HCT116 (cell line): ENCODE measurements at regions not wholly inside any gene's neighbourhood (a gene's known extent, or its start where the extent isn't known, plus 50 kb on each side); places are given as distances from the start of the nearest gene placed in this dataset.

ENCODE experiments used
- ATAC-seq: fragments of 200-7000 bp; cut with Tn5 transposase; 2 replicates; pipeline ENCODE4 v1.9.1; 2020; ENCODE audit warnings: mild to moderate bottlenecking, moderate library complexity
- BruUV-seq: library from RNA; stranded (reverse); fragments of 400-500 nt; replicated peaks from 2 replicates; lab custom pipeline; 2021; lab: Mats Ljungman, UMichigan
- CTCF ChIA-PET: fragments of 300-600 bp; sonication (Branson Sonifier 250); formaldehyde crosslinking; loops from one replicate; lab custom pipeline; 2021; ENCODE audit warnings: antibody characterized with exemption; lab: Charles Lee
- POLR2A ChIA-PET: fragments of 300-600, 350-600 bp; sonication (Branson Sonifier 250); formaldehyde crosslinking; loops from one replicate; lab custom pipeline; 2021; ENCODE audit warnings: antibody characterized with exemption; lab: Charles Lee
- RAD21 ChIA-PET, 2 experiments: fragments of 300-600 bp; sonication (Branson Sonifier 250); formaldehyde crosslinking; loops; one replicate each; lab custom pipeline; 2023; ENCODE audit warnings: low total read pairs in 2 of 2; ENCODE audit not compliant: uncharacterized antibody in 2 of 2, unreplicated experiment in 2 of 2, low non-redundant PET in 1 of 2; lab: Charles Lee
- DNase-seq: peaks from one replicate; pipeline ENCODE4 v3.0.0-alpha.2; 2010; ENCODE audit warnings: low read depth, low spot score
- H2AFZ ChIP-seq: fragments of 200-600 bp; shearing (Covaris generic), sonication (generic); 2 replicates; pipeline ENCODE4 v1.6.1; 2017; ENCODE audit warnings: low read depth, mixed run types, mixed read lengths, antibody characterized with exemption, low read length; ENCODE audit not compliant: poor library complexity, severe bottlenecking
- H3K27ac ChIP-seq: 2 replicates; pipeline ENCODE4 v1.5.1; 2012; ENCODE audit warnings: low read depth, low read length
- H3K27me3 ChIP-seq: fragments of 200-600 bp; sonication (generic); 2 replicates; pipeline ENCODE4 v1.6.1; 2016; ENCODE audit warnings: mixed run types, low read length, mixed read lengths; ENCODE audit not compliant: insufficient read depth
- H3K36me3 ChIP-seq, 2 experiments: fragments of 200-500 bp in 1 of 2; fragments of 200-600 bp in 1 of 2; sonication (Bioruptor generic) in 1 of 2; sonication (generic) in 1 of 2; 2 replicates each; pipeline versions ENCODE4 v1.5.1 to v1.6.1; 2014 to 2016; ENCODE audit warnings: low read length in 2 of 2, inconsistent platforms in 1 of 2, mixed read lengths in 1 of 2, mixed run types in 1 of 2; ENCODE audit not compliant: insufficient read depth in 2 of 2, control insufficient read depth in 1 of 2
- H3K4me1 ChIP-seq, 2 experiments: fragments of 200-600 bp in 1 of 2; sonication (generic) in 1 of 2; 2 replicates each; pipeline versions ENCODE4 v1.5.1 to v1.6.1; 2012 to 2017; ENCODE audit warnings: low read length in 2 of 2, inconsistent platforms in 1 of 2, mild to moderate bottlenecking in 1 of 2, mixed read lengths in 1 of 2, mixed run types in 1 of 2, moderate library complexity in 1 of 2; ENCODE audit not compliant: insufficient read depth in 2 of 2, control insufficient read depth in 1 of 2
- H3K4me2 ChIP-seq: fragments of 200-600 bp; sonication (generic); 2 replicates; pipeline ENCODE4 v1.6.1; 2017; ENCODE audit warnings: mixed run types, low read length, mixed read lengths
- H3K4me3 ChIP-seq, 2 experiments: fragments of 200-600 bp in 1 of 2; sonication (generic) in 1 of 2; replicated peaks in 1 of 2; 2 replicates each; pipeline ENCODE4 v1.5.1; 2011 to 2016; ENCODE audit warnings: low read length in 2 of 2, control low read depth in 1 of 2, low read depth in 1 of 2, mild to moderate bottlenecking in 1 of 2, mixed read lengths in 1 of 2, mixed run types in 1 of 2
- H3K79me2 ChIP-seq: fragments of 200-600 bp; sonication (generic); 2 replicates; pipeline ENCODE4 v1.6.1; 2017; ENCODE audit warnings: mild to moderate bottlenecking, mixed run types, low read length, moderate library complexity, mixed read lengths; ENCODE audit not compliant: insufficient read depth
- H3K9ac ChIP-seq: fragments of 200-600 bp; sonication (generic); 2 replicates; pipeline ENCODE4 v1.6.1; 2016; ENCODE audit warnings: low read length, mixed read lengths
- H3K9me2 ChIP-seq: fragments of 200-600 bp; sonication (generic), shearing (Covaris generic); 2 replicates; pipeline ENCODE4 v1.6.1; 2017; ENCODE audit warnings: mixed run types, mild to moderate bottlenecking, moderate library complexity; ENCODE audit not compliant: insufficient read depth
- H3K9me3 ChIP-seq, 2 experiments: fragments of 200-500 bp in 1 of 2; fragments of 200-600 bp in 1 of 2; sonication (Bioruptor generic) in 1 of 2; sonication (generic) in 1 of 2; 2 replicates each; pipeline ENCODE4 v1.6.1; 2014 to 2017; ENCODE audit warnings: low read length in 2 of 2, mixed read lengths in 2 of 2, inconsistent platforms in 1 of 2, low read depth in 1 of 2, mild to moderate bottlenecking in 1 of 2, mixed run types in 1 of 2, moderate library complexity in 1 of 2; ENCODE audit not compliant: control insufficient read depth in 1 of 2, insufficient read depth in 1 of 2
- H4K20me1 ChIP-seq: fragments of 200-600 bp; sonication (generic), shearing (Covaris generic); 2 replicates; pipeline ENCODE4 v1.6.1; 2017; ENCODE audit warnings: mixed run types, mild to moderate bottlenecking, moderate library complexity; ENCODE audit not compliant: insufficient read depth
- ATF3 ChIP-seq: IDR thresholded peaks from 2 replicates; pipeline ENCODE4 v1.6.1; 2012
- CEBPB ChIP-seq: IDR thresholded peaks from 2 replicates; pipeline ENCODE4 v1.6.1; 2012; ENCODE audit warnings: low read depth
- CTCF ChIP-seq, 3 experiments: fragments of 200-600 bp in 1 of 3; sonication (generic) in 1 of 3; IDR thresholded peaks in 2 of 3; conservative IDR thresholded peaks in 1 of 3; 2 replicates each; pipeline ENCODE4 v1.5.1; 2012 to 2017; ENCODE audit warnings: low read depth in 2 of 3, low read length in 2 of 3, antibody characterized with exemption in 1 of 3, borderline replicate concordance in 1 of 3, control low read depth in 1 of 3, mild to moderate bottlenecking in 1 of 3, mixed read lengths in 1 of 3, mixed run types in 1 of 3, moderate library complexity in 1 of 3; ENCODE audit not compliant: insufficient read depth in 1 of 3
- FOSL1 ChIP-seq: IDR thresholded peaks from 2 replicates; pipeline ENCODE4 v1.6.1; 2012; ENCODE audit warnings: low read depth
- POLR2A ChIP-seq: IDR thresholded peaks from 2 replicates; pipeline ENCODE4 v1.7.0; 2011; ENCODE audit warnings: borderline replicate concordance; ENCODE audit not compliant: insufficient read depth, insufficient read length; ENCODE audit errors: extremely low read depth
- REST ChIP-seq: IDR thresholded peaks from 2 replicates; pipeline ENCODE4 v1.6.1; 2012; ENCODE audit warnings: low read depth
- SIN3A ChIP-seq: IDR thresholded peaks from 2 replicates; pipeline ENCODE4 v1.6.1; 2012; ENCODE audit warnings: low read depth
- SP1 ChIP-seq: IDR thresholded peaks from 2 replicates; pipeline ENCODE4 v1.6.1; 2012; ENCODE audit warnings: low read depth
- TCF7L2 ChIP-seq: IDR thresholded peaks from 2 replicates; pipeline ENCODE4 v1.7.0; 2011; ENCODE audit warnings: borderline replicate concordance, inconsistent platforms; ENCODE audit not compliant: insufficient read depth, insufficient read length; ENCODE audit errors: extremely low read depth
- YY1 ChIP-seq: IDR thresholded peaks from 2 replicates; pipeline ENCODE4 v1.6.1; 2011; ENCODE audit warnings: low read length, low read depth, moderate library complexity, mild to moderate bottlenecking; ENCODE audit not compliant: insufficient replicate concordance; ENCODE audit errors: extremely low read depth
- ZBTB33 ChIP-seq: IDR thresholded peaks from 2 replicates; pipeline ENCODE4 v1.6.1; 2011; ENCODE audit warnings: mild to moderate bottlenecking, low read length, moderate library complexity; ENCODE audit not compliant: insufficient replicate concordance; ENCODE audit errors: extremely low read depth
- ZFX ChIP-seq: fragments of 450-650 bp; IDR thresholded peaks from 2 replicates; pipeline ENCODE4 v1.6.1; 2017
- intact Hi-C: fragments of 100-400 bp; cut with micrococcal nuclease; formaldehyde crosslinking; loops from 2 replicates; pipeline ENCODE4 v1.10.0; 2022

GRCh38 chr10:130992802-130993523 lies 318.6 kb downstream of the TCERG1L start:
- Histone ChIP-seq H3K79me2 (no peaks in the 10 kb centered on the region), H2AFZ (no peak overlapping the region), H3K9me2 (no peaks in the 10 kb centered on the region), H3K27ac (no peak overlapping the region)
- POLR2A ChIA-PET: no interaction called here
- RAD21 ChIA-PET: no interaction called here
- CTCF ChIA-PET: no interaction called here
- intact Hi-C loops: no loop called here
- TF ChIP-seq TCF7L2 (no peak), REST (no peak), FOSL1 (no peak), SIN3A (no peak)
- TF ChIP-seq, all 23 proteins: peak for 0
- Histone ChIP-seq H3K4me1 (no peaks in the 10 kb centered on the region), H3K9me3 (no peaks in the 10 kb centered on the region), H3K36me3 (no peaks in the 10 kb centered on the region), H3K4me3 (no peak overlapping the region), H3K27me3 (no peaks in the 10 kb centered on the region), H3K4me2 (no peak overlapping the region), H4K20me1 (no peaks in the 10 kb centered on the region), H3K9ac (no peak overlapping the region)
- ATAC-seq: no peak
- no peak for DNase-seq
- BruUV-seq: no TSS peak

GRCh38 chr10:130993612-130994011 lies 317.9 kb downstream of the TCERG1L start:
- BruUV-seq: no TSS peak
- H3K27me3 ChIP-seq: no peaks in the 10 kb centered on the region
- DNase-seq (no peak), ATAC-seq (no peak)
- intact Hi-C loops: no loop called here
- H3K4me1 ChIP-seq: no peaks in the 10 kb centered on the region
- CTCF ChIA-PET: no interaction called here
- H3K9me2 ChIP-seq: no peaks in the 10 kb centered on the region
- H3K79me2 ChIP-seq: no peaks in the 10 kb centered on the region
- POLR2A ChIA-PET: no interaction called here
- no peak overlapping the region for H3K27ac ChIP-seq
- H4K20me1 ChIP-seq: no peaks in the 10 kb centered on the region
- H3K4me3 ChIP-seq: no peak overlapping the region
- RAD21 ChIA-PET: no interaction called here
- no peak overlapping the region for H2AFZ ChIP-seq
- no peaks in the 10 kb centered on the region for H3K36me3 ChIP-seq
- H3K4me2 ChIP-seq: no peak overlapping the region
- no peaks in the 10 kb centered on the region for H3K9me3 ChIP-seq
- no peak overlapping the region for H3K9ac ChIP-seq
- TF ChIP-seq CEBPB: no peak
- TF ChIP-seq ATF3: no peak
- no peak for TF ChIP-seq ZBTB33
- no peak for TF ChIP-seq ZFX
- TF ChIP-seq YY1: no peak
- no peak for TF ChIP-seq POLR2A
- TF ChIP-seq SP1: no peak
- no peak for TF ChIP-seq CTCF (IDR thresholded peaks at IDR 0.05 in 2 of 3, conservative IDR thresholded peaks at IDR 0.05 in 1 of 3; ENCODE audit: borderline replicate concordance in 1 of 3, insufficient read depth in 1 of 3, low read depth in 2 of 3, low read length in 2 of 3)
